ENCODE measurements at regions not wholly inside any gene's neighbourhood (a gene's known extent, or its start where the extent isn't known, plus 50 kb on each side); places are given as distances from the start of the nearest gene placed in this dataset.
"Not testable (repeated sequence)": the region's sequence is repeated elsewhere in the genome, so short reads cannot be mapped to it uniquely, and the experiment has no call there.

DNA sequence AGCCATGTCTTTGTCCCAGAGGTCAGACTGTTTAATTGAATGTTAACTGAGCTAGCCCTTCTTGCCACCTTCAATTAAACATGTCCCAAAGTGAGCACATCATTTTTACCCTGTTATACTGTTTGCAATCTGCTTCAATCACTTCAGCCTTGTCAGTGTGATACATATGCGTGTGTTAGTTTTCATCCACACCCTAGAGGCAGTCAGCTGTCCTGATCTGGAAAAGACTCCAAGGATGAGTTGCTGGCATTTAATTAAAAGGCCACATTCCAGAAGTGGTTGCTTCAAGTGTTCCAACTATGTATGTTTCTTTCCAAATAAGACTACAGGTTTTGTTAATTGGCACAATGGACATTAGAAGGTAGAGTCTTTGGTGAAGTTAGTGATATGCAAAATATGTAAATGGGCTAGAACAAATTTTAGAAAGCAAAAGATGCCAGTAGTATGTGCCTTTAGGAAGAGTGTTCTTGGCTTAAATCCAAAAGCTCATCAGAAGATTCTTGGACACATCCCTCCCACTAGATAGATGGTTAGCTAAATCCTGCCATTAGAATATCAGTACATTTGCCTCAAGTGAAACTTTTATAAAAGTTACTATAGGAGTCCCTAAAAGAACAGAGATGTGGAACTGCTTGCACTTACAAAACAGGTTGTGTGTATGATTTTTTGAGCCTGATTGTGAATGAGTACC is 79.5 kb upstream of the SLIT2 start:
- in situ Hi-C loops (cut with HindIII; ENCODE audit: low pct_unique_long_range_greater_than_20kb, low sequenced_read_pairs) = no loop called here
- no peak for DNase-seq (ENCODE audit: low read depth in 1 of 2, low spot score in 1 of 2)
- TF ChIP-seq JUND (IDR thresholded peaks at IDR 0.05; ENCODE audit: low read depth) = no peak

DNA sequence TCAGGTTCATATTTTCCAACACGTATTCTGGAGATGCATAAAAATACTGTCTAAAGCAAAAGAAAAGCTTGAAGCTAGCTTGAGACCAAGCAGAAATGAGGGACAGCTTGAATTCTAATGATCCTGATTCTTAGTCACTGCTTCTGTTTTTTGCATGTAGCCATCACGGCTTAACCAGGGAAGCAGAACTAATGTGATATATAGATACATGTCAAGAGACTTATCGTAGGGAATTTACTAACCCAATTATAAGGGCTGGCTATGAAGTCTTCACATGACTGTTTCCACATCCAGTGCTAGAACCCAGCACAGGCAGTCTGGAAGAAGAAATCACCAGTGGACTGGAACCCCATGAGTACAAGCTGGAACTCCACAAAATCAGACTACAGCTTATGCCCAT is 85.2 kb upstream of the SLIT2 start:
- DNase-seq (ENCODE audit: low read depth in 1 of 2, low spot score in 1 of 2) = no peak
- no peak for TF ChIP-seq JUND (IDR thresholded peaks at IDR 0.05; ENCODE audit: low read depth)
- in situ Hi-C loops (cut with HindIII; ENCODE audit: low pct_unique_long_range_greater_than_20kb, low sequenced_read_pairs) = no loop called here

DNA sequence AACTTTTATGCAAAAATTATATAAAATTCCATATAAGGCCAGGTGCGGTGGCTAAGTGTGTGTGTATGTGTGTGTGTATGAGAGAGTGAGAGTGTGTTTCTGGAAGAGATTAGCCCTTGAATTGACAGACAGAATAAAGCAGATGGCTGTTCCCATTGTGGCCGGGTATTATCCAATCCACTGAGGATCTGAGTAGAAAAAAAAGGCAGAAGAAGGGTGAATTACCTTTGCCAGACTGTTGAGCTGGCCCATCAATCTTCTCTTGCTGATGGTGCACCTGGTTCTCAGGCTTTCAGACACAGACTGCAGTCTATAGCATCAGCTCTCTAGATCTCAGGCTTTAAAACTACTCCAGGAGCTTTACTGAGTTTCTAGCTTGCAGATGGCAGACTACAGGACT is 92.2 kb upstream of the SLIT2 start:
- no peak for TF ChIP-seq JUND (IDR thresholded peaks at IDR 0.05; ENCODE audit: low read depth)
- DNase-seq (ENCODE audit: low read depth in 1 of 2, low spot score in 1 of 2) = no peak
- in situ Hi-C loops (cut with HindIII; ENCODE audit: low pct_unique_long_range_greater_than_20kb, low sequenced_read_pairs) = no loop called here

DNA sequence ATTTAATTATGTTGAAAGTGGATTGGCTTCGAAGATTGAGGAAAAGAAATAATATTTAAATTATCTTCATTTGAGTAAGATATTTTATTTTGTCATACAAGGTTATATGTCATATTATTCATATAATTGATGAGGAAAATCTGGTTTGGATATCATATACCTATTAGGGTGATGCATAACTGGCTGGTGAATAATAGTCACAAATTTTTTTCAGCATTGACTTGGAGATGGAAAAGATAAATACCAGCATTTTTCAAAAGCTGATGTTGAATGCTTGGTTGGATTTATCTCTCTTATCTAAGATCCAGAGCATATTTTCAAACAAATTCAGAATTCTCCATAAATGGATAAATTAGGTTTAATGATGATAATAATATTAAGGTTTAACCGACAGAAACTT is 93.5 kb upstream of the SLIT2 start:
- no peak for TF ChIP-seq JUND (IDR thresholded peaks at IDR 0.05; ENCODE audit: low read depth)
- no peak for DNase-seq (ENCODE audit: low read depth in 1 of 2, low spot score in 1 of 2)
- in situ Hi-C loops (cut with HindIII; ENCODE audit: low pct_unique_long_range_greater_than_20kb, low sequenced_read_pairs) = no loop called here

DNA sequence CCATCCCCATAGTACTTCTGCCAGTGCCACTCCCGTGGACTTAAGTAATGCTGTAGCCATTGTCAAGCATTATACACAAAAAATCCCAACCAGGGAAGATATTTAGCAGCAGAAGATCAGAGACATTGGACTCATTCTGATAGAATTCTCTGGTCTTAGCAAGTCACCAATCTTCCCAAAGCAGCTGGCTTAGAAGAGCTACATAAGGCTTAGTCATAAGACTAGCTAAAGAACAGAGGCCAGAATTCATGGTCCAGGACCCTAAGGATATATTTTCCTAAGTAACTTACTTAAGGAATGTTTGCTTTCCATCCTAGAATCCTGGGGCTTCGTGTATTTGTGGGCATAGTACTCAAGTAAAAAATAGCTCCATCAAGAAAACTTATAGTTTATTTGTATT is 100.3 kb upstream of the SLIT2 start:
- no peak for DNase-seq (ENCODE audit: low read depth in 1 of 2, low spot score in 1 of 2)
- in situ Hi-C loops (cut with HindIII; ENCODE audit: low pct_unique_long_range_greater_than_20kb, low sequenced_read_pairs) = no loop called here
- no peak for TF ChIP-seq JUND (IDR thresholded peaks at IDR 0.05; ENCODE audit: low read depth)

DNA sequence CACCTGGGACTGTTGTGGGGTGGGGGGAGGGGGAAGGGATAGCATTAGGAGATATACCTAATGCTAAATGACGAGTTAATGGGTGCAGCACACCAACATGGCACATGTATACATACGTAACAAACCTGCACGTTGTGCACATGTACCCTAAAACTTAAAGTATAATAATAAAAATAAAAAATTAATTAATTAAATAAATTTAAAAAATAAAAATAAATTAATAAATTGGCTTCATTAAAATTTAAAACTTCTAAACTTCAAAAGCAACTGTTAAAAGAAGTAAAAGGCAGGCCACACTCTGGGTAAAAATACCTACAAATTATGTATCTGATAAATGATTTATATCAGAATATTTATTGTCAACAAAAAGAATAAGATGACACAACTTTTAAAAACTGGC is 102.6 kb upstream of the SLIT2 start:
- DNase-seq (ENCODE audit: low read depth in 1 of 2, low spot score in 1 of 2); in situ Hi-C loops (cut with HindIII; ENCODE audit: low pct_unique_long_range_greater_than_20kb, low sequenced_read_pairs): not testable (repeated sequence)

DNA sequence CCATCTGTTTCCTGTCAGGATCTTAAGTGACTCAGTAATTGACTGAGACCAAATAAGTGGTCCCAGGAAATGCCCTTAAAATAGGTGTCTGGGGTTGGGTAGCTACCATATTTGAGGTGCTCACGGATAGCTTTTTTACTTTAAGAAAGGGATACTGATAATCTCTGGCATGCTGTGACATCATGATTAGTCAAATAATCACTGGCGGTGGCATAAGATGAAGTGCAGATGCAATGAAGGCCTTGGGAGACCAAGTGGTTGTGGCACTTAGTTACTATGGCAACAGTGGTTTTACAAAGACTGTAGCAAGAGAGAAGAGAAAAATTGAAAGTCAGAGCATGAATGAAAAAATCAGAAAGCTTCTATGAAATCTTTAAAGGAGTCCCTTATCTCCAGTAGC is 114.5 kb upstream of the SLIT2 start:
- in situ Hi-C loops (cut with HindIII; ENCODE audit: low pct_unique_long_range_greater_than_20kb, low sequenced_read_pairs) = no loop called here
- no peak for DNase-seq (ENCODE audit: low read depth in 1 of 2, low spot score in 1 of 2)
- TF ChIP-seq JUND (IDR thresholded peaks at IDR 0.05; ENCODE audit: low read depth) = no peak

DNA sequence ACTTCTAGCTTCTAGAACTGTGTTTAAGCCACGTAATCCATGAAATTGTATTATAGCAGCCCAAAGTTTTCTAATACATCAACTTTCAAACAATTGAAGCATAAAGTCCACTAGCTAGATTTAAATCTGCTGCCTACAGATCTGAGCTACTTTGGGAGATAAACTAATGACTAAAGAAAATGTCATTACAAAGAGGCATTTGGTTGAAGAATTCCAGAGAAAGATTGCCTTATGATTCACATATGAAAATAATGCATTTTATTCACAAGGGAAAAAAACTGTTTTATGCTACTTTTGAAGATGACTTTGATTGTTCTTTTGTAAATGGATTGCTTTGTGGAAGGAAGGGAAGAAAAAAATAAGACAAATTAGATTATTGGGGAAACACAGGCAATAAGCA is 124.1 kb upstream of the SLIT2 start:
- in situ Hi-C loops (cut with HindIII; ENCODE audit: low pct_unique_long_range_greater_than_20kb, low sequenced_read_pairs) = no loop called here
- TF ChIP-seq JUND (IDR thresholded peaks at IDR 0.05; ENCODE audit: low read depth) = no peak
- DNase-seq (ENCODE audit: low read depth in 1 of 2, low spot score in 1 of 2) = no peak

DNA sequence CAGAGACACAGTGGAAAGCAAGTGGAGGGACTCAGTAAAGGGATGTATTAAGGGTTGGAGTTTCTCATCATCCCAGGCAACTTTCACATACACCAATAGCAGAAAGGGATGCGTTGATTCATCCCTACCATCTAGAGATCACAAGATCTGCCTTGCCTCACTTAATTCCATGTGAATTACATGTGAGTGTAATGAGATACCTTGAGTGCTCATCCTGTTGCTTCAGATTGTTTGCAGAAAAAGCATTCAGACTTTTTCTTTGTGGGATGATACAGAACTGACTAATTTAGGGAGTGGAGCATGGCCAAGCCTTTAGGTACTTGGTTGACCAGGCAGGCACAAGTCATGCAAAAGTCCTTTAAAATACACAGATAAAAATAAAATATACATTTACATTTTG is 124.8 kb upstream of the SLIT2 start:
- DNase-seq (ENCODE audit: low read depth in 1 of 2, low spot score in 1 of 2) = no peak
- TF ChIP-seq JUND (IDR thresholded peaks at IDR 0.05; ENCODE audit: low read depth) = no peak
- in situ Hi-C loops (cut with HindIII; ENCODE audit: low pct_unique_long_range_greater_than_20kb, low sequenced_read_pairs) = no loop called here

DNA sequence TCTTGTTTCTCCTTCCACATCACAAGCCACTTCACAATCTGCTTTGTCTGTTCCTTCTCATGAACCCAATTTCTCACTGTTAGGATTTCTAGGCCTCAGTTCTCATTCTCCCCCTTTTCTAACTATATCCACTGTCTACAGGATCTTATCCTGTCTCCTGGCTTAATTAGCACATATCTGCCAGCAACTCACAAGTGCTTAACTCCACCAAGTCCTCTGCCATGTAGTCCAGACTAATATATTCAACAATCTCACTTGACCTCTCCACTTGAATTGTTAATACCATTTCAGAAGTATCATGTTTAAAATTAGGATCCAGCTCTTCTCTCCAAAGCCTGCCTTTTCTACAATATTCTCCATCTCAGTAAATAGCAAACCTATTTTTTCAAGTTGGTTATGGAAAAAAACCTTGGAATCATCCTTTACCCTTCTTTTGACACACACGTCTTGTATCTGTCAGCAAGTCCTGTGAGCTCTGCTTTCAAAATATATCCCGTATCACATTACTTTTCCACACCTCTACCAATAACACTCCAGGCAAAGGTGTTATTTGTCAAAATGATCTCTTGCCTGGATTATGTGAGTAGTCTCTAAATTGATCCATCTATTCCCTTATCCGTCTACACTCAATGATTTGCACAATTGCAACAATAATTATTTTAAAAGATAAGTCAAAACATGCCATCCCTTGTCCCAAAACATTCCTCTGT is 127.2 kb upstream of the SLIT2 start:
- in situ Hi-C loops (cut with HindIII; ENCODE audit: low pct_unique_long_range_greater_than_20kb, low sequenced_read_pairs) = no loop called here
- no peak for TF ChIP-seq JUND (IDR thresholded peaks at IDR 0.05; ENCODE audit: low read depth)
- no peak for DNase-seq (ENCODE audit: low read depth in 1 of 2, low spot score in 1 of 2)

DNA sequence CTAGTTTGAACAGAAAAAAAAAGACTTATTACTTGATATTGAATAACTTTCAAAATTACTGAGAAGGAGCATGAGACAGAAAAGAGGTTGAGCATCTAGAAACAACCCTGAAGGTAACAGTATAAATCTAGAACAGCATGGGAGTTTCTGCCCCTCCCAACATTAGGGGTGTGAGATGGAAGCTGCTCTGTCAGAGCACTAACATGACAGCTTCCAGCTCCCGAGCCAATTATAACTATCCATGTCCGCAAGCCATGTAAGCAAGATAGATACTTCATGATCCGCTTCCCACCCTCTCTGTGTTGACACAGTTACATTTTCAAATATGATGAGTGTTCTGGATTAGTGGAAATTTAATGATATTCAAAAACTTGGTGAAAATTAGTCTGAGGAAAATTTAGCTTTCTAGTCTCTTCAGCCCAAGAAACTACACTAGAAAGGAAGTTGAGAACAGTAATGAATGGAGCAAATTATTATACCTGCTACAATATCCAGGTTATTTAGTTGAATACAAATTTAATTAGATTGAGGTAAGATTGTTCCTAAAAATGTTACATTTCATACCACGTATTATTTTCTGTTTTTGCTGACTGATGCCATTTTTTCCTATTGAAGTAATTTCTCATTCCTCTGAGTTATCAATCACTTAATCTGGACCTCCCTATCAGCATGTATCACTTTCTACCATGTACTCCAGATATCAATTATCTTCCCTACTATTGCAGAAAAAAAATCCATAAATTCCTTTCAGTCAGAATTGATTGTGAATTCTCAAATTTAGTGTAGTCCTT is 129.3 kb upstream of the SLIT2 start:
- in situ Hi-C loops (cut with HindIII; ENCODE audit: low pct_unique_long_range_greater_than_20kb, low sequenced_read_pairs) = no loop called here
- TF ChIP-seq JUND (IDR thresholded peaks at IDR 0.05; ENCODE audit: low read depth) = no peak
- DNase-seq (ENCODE audit: low read depth in 1 of 2, low spot score in 1 of 2) = no peak

DNA sequence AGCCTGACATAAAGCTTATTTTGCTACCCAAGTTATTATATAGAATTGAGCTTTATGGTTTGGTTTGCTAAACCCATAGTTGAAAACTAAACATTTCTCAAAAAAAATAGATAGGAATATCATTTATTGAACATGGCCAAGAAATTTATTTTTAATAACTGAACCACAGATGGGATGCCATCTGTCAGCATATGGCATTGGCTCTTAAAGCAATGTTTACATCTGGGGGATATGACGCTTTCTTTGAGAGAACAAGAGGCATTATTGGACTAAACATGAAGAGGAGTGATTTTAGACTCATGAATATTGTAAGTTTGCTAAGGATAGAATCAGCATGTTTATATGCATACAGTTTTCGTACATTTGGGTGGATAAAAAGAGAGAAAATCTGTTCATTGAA is 132.6 kb upstream of the SLIT2 start:
- in situ Hi-C loops (cut with HindIII; ENCODE audit: low pct_unique_long_range_greater_than_20kb, low sequenced_read_pairs) = no loop called here
- DNase-seq (ENCODE audit: low read depth in 1 of 2, low spot score in 1 of 2) = no peak
- TF ChIP-seq JUND (IDR thresholded peaks at IDR 0.05; ENCODE audit: low read depth) = no peak

DNA sequence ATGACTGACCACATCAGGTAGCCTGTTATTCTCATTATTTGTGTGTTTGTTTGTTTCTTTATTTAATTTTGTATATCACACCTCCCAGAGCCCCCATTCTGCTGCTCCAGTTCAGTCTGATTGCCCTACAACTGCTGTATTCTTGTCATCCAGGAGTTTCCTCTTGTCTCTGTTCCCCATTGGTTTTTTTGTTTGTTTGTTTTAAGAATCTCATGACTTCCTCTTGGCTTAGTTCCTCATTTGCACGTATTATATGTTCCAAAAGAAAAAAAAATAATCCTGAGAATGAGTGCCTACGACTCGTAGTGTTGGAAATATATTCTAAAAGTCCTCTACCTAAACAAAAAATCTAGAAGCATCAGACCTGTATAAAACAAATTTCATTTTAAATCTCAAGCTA is 142.3 kb upstream of the SLIT2 start:
- in situ Hi-C loops (cut with HindIII; ENCODE audit: low pct_unique_long_range_greater_than_20kb, low sequenced_read_pairs) = no loop called here
- no peak for TF ChIP-seq JUND (IDR thresholded peaks at IDR 0.05; ENCODE audit: low read depth)
- DNase-seq (ENCODE audit: low read depth in 1 of 2, low spot score in 1 of 2) = no peak

Data from T47D (cell line).